Breast epithelium (tissue), 3 donors: ENCODE measurements at regions not wholly inside any gene's neighbourhood (a gene's known extent, or its start where the extent isn't known, plus 50 kb on each side); places are given as distances from the start of the nearest gene placed in this dataset.

Experiments
- CTCF ChIP-seq, 3 donors: fragments of 450-650 bp; IDR thresholded peaks; one replicate each; pipeline ENCODE4 v1.5.1; 2016 to 2017; ENCODE audit warnings: antibody characterized with exemption in 3 of 3, mild to moderate bottlenecking in 3 of 3, moderate library complexity in 3 of 3
- POLR2A ChIP-seq: fragments of 450-650 bp; IDR thresholded peaks from one replicate; pipeline ENCODE4 v1.6.1; 2016; ENCODE audit warnings: antibody characterized with exemption, mild to moderate bottlenecking, moderate library complexity
- POLR2AphosphoS5 ChIP-seq, 3 donors: sonication (generic); formaldehyde crosslinking; IDR thresholded peaks; one replicate each; pipeline ENCODE4 v1.6.1; 2017; ENCODE audit warnings: antibody characterized with exemption in 3 of 3

- TF ChIP-seq POLR2AphosphoS5 (IDR thresholded peaks at IDR 0.05) (no peak), POLR2A (no peak), CTCF (IDR thresholded peaks at IDR 0.05) (no peak)
These were observed 1331.2 kb upstream of the GBE1 start for GRCh38 chr3:83092521-83093221.
